Colonic mucosa (tissue), 4 donors: ENCODE measurements at regions not wholly inside any gene's neighbourhood (a gene's known extent, or its start where the extent isn't known, plus 50 kb on each side); places are given as distances from the start of the nearest gene placed in this dataset.

ENCODE experiments used
- DNase-seq: peaks from one replicate; pipeline ENCODE4 v3.0.0-alpha.2; 2020
- H3K27ac ChIP-seq: fragments of 200-600 bp; one replicate; pipeline ENCODE4 v1.8.0; 2021
- H3K27me3 ChIP-seq: fragments of 200-600 bp; one replicate; pipeline ENCODE4 v1.8.0; 2021
- H3K36me3 ChIP-seq: fragments of 200-600 bp; one replicate; pipeline ENCODE4 v1.8.0; 2021
- H3K4me1 ChIP-seq: fragments of 200-600 bp; one replicate; pipeline ENCODE4 v1.8.0; 2021; ENCODE audit warnings: mild to moderate bottlenecking
- H3K4me3 ChIP-seq: fragments of 200-600 bp; one replicate; pipeline ENCODE4 v1.8.0; 2021
- H3K9ac ChIP-seq, 2 donors: one replicate each; pipeline ENCODE4 v1.7.0; 2013; ENCODE audit warnings: control low read depth in 2 of 2, low read depth in 2 of 2, low read length in 2 of 2
- H3K9me3 ChIP-seq: fragments of 200-600 bp; one replicate; pipeline ENCODE4 v1.8.0; 2021
- intact Hi-C: fragments of 100-400 bp; cut with DNase I; formaldehyde crosslinking; loops from one replicate; pipeline ENCODE4 v1.14.1; 2022
- TF ChIP-seq, protein P1 (sequence below): fragments of 200-600 bp; IDR thresholded peaks from one replicate; pipeline ENCODE4 v1.8.0; 2022; ENCODE audit warnings: antibody characterized with exemption, mild to moderate bottlenecking
- donor health status: healthy.
- donor health status: DM: no; HTN: no; CAD: no.
- donor health status: DM: no; HTN: no; CAD: no.

DNA sequence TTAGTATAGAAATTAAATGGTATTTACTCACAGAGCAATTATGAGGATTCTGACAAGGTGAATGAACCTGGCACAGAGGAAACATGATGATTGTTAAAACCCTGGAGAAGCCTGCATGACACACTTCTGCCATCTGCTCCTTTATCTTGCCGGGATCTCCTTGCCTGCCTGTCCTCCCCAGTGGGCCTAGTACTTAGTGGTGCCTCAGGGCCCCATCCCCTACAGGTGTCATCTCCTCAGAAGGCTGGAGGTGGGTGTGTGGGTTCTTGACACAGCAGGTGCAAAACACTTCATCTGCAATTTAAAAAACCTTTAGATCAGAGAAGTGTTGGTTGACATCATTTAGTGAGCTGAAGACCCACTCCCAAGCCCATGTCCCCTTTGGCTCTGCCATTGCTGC lies 261.2 kb downstream of the ADRA2A start:
- Histone ChIP-seq H3K9ac (no peak overlapping the region), H3K27me3 (no peaks in the 10 kb centered on the region), H3K4me1 (no peaks in the 10 kb centered on the region), H3K4me3 (no peak overlapping the region), H3K9me3 (no peaks in the 10 kb centered on the region), H3K36me3 (no peaks in the 10 kb centered on the region), H3K27ac (no peak overlapping the region)
- no peak for DNase-seq
- intact Hi-C loops, result no loop called here
- TF ChIP-seq, protein P1, sequence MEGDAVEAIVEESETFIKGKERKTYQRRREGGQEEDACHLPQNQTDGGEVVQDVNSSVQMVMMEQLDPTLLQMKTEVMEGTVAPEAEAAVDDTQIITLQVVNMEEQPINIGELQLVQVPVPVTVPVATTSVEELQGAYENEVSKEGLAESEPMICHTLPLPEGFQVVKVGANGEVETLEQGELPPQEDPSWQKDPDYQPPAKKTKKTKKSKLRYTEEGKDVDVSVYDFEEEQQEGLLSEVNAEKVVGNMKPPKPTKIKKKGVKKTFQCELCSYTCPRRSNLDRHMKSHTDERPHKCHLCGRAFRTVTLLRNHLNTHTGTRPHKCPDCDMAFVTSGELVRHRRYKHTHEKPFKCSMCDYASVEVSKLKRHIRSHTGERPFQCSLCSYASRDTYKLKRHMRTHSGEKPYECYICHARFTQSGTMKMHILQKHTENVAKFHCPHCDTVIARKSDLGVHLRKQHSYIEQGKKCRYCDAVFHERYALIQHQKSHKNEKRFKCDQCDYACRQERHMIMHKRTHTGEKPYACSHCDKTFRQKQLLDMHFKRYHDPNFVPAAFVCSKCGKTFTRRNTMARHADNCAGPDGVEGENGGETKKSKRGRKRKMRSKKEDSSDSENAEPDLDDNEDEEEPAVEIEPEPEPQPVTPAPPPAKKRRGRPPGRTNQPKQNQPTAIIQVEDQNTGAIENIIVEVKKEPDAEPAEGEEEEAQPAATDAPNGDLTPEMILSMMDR, result no peak

DNA sequence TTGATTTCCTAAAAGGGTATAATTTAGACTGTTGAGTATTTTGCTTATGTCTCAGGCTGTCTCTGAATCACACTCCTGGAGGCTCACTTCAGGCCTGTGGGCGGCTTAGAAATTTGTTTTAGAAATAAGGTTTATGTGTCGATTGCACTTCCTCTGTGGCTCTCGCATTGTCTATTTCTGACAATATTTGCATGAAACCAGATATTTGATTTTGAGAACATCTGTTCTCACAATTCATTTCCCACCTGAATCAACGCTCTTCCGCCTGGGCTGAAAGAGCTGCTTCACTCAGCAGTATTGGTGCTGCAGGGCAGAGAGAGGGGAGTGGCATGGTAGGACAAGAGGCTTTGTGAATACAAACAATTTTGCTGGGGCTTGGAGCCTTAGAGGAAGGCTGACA lies 262.0 kb downstream of the ADRA2A start:
- H3K9ac ChIP-seq, result no peak overlapping the region
- no peak overlapping the region for H3K4me3 ChIP-seq
- TF ChIP-seq, protein P1, result no peak
- no peak overlapping the region for H3K27ac ChIP-seq
- H3K9me3 ChIP-seq, result no peaks in the 10 kb centered on the region
- DNase-seq, result no peak
- H3K36me3 ChIP-seq, result no peaks in the 10 kb centered on the region
- H3K4me1 ChIP-seq, result no peaks in the 10 kb centered on the region
- intact Hi-C loops, result no loop called here
- no peaks in the 10 kb centered on the region for H3K27me3 ChIP-seq

DNA sequence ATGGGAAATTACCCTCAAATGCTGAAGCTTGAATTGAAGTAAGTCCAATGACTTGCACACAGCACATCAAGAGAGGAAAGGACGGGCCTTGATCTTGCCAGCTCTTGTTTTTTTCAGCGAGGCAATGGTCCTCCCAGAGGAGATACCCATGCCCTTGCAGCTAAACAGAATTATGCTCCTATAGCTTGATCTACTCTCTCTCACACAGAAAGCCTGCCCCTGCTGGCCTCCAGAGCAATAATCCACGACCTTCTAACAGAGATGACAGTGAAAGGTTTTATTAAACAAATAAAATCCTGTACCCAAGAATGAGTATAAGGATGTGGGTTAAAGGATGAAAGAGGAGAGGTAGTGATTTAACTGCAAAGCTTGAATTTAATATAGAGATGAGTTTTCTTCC lies 268.0 kb downstream of the ADRA2A start:
- intact Hi-C loops, result no loop called here
- TF ChIP-seq, protein P1, result no peak

DNA sequence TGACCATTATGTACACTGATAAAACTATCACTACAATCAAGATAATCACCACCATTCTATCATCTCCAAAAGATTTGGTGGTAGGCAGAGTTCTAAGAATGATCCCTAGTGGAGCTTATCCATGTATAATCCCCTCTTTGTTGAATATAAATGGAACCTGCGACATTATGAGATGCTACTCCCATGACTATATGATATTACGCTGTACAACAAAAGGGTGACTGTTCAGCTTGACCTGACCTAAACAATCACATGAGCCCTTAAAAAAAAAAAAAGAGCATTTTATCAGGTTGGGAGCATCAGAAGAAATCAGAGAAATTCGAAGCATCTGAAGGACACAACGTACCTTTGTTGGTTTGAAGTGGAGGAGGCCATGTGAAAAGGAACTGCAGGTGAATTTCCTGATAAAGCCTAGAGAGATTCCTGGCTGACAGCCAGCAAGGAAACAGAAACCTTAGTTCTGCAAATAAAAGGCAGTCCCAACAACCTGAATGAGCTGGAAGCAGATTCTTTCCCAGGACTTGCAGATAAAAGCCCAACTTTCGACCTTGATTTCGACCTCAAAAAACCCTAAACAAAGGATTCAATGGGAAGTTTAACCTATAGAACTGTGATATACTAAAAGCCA lies 270.7 kb downstream of the ADRA2A start:
- H3K27me3 ChIP-seq, result no peaks in the 10 kb centered on the region
- no peaks in the 10 kb centered on the region for H3K36me3 ChIP-seq
- H3K9ac ChIP-seq, result no peak overlapping the region
- TF ChIP-seq, protein P1, result no peak
- no peaks in the 10 kb centered on the region for H3K4me1 ChIP-seq
- intact Hi-C loops, result no loop called here
- no peak overlapping the region for H3K27ac ChIP-seq
- no peak overlapping the region for H3K4me3 ChIP-seq
- peak; percentile 84 for DNase-seq
- H3K9me3 ChIP-seq, result no peaks in the 10 kb centered on the region

More for the DNA sequence above, 268.0 kb downstream of the ADRA2A start:
- no peak overlapping the region for H3K9ac ChIP-seq
- H3K36me3 ChIP-seq, result no peaks in the 10 kb centered on the region
- no peaks in the 10 kb centered on the region for H3K4me1 ChIP-seq
- H3K27ac ChIP-seq, result no peak overlapping the region
- no peak overlapping the region for H3K4me3 ChIP-seq
- no peaks in the 10 kb centered on the region for H3K9me3 ChIP-seq
- no peaks in the 10 kb centered on the region for H3K27me3 ChIP-seq
- no peak for DNase-seq

DNA sequence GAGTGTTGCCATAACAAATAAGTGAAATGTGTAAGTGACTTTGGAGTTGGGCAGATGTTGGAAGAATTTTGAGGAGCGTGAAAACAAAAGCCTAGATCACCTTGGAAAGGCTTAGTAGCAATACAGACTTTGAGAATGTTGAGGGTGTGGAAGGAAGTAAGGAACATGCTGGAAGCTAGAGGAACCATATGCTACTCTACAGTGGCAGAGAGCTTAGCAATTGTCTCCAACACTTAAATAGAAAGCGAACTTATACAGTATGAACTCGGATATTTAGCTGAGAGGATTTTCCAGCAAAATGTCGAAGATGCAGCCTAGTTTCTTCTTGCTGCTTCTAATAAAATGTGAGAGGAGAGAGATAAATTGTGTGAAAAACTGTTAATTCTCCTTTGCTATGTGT lies 271.2 kb downstream of the ADRA2A start:
- Histone ChIP-seq H3K27ac (no peak overlapping the region), H3K4me1 (no peaks in the 10 kb centered on the region), H3K36me3 (no peaks in the 10 kb centered on the region), H3K9ac (no peak overlapping the region), H3K4me3 (no peak overlapping the region), H3K27me3 (no peaks in the 10 kb centered on the region), H3K9me3 (no peaks in the 10 kb centered on the region)
- no peak for DNase-seq
- intact Hi-C loops, result no loop called here
- TF ChIP-seq, protein P1, result no peak
